Endothelial cell (in vitro differentiated cells): ENCODE measurements at regions not wholly inside any gene's neighbourhood (a gene's known extent, or its start where the extent isn't known, plus 50 kb on each side); places are given as distances from the start of the nearest gene placed in this dataset.

Experiments used
- DNase-seq: peaks from one replicate; pipeline ENCODE4 v3.0.0; 2021; ENCODE audit warnings: low spot score
- H3K27ac Mint-ChIP-seq: one replicate; pipeline ENCODE4 v1.8.0; 2021; ENCODE audit warnings: mixed read lengths, inconsistent platforms; ENCODE audit not compliant: unreplicated experiment
- H3K27me3 Mint-ChIP-seq: one replicate; pipeline ENCODE4 v1.8.0; 2021; ENCODE audit warnings: mild to moderate bottlenecking, moderate library complexity, mixed read lengths, inconsistent platforms; ENCODE audit not compliant: unreplicated experiment
- H3K36me3 Mint-ChIP-seq: one replicate; pipeline ENCODE4 v1.8.0; 2021; ENCODE audit warnings: mild to moderate bottlenecking, low read depth, mixed read lengths, inconsistent platforms; ENCODE audit not compliant: unreplicated experiment
- H3K4me1 Mint-ChIP-seq: one replicate; pipeline ENCODE4 v1.8.0; 2021; ENCODE audit warnings: mild to moderate bottlenecking, mixed read lengths, inconsistent platforms; ENCODE audit not compliant: unreplicated experiment
- H3K4me3 Mint-ChIP-seq: one replicate; pipeline ENCODE4 v1.8.0; 2021; ENCODE audit warnings: mild to moderate bottlenecking, mixed read lengths, inconsistent platforms; ENCODE audit not compliant: unreplicated experiment
- H3K9me3 Mint-ChIP-seq: one replicate; pipeline ENCODE4 v1.8.0; 2021; ENCODE audit warnings: mixed read lengths, inconsistent platforms; ENCODE audit not compliant: unreplicated experiment
- CTCF ChIP-seq: fragments of 200-600 bp; sonication (generic); IDR thresholded peaks from one replicate; pipeline ENCODE4 v1.5.0; 2021; ENCODE audit warnings: antibody characterized with exemption; ENCODE audit not compliant: unreplicated experiment

- Mint-ChIP-seq H3K9me3 (no peaks in the 10 kb centered on the region), H3K4me1 (peaks cover 8% of the 10 kb centered on the region), H3K4me3 (no peak overlapping the region), H3K27ac (no peak overlapping the region), H3K27me3 (peaks cover 5% of the 10 kb centered on the region), H3K36me3 (peaks cover 9% of the 10 kb centered on the region)
- no peak for TF ChIP-seq CTCF
- DNase-seq: no peak
These were observed 60.2 kb upstream of the STARD4 start for GRCh38 chr5:111572561-111572960.

- H3K4me1 Mint-ChIP-seq: peaks cover 34% of the 10 kb centered on the region
- no peak for DNase-seq
- H3K4me3 Mint-ChIP-seq: no peak overlapping the region
- peaks cover 4% of the 10 kb centered on the region for H3K27me3 Mint-ChIP-seq
- peak overlapping the region; percentile 74 for H3K27ac Mint-ChIP-seq
- no peaks in the 10 kb centered on the region for H3K36me3 Mint-ChIP-seq
- peaks cover 12% of the 10 kb centered on the region for H3K9me3 Mint-ChIP-seq
- no peak for TF ChIP-seq CTCF
These were observed 50.9 kb upstream of the STARD4 start for GRCh38 chr5:111563031-111563822.

- no peak for TF ChIP-seq CTCF
- Mint-ChIP-seq H3K27ac (peak overlapping the region; percentile 74), H3K27me3 (peaks cover 3% of the 10 kb centered on the region), H3K36me3 (no peaks in the 10 kb centered on the region), H3K9me3 (peaks cover 12% of the 10 kb centered on the region), H3K4me1 (peaks cover 33% of the 10 kb centered on the region), H3K4me3 (no peak overlapping the region)
- no peak for DNase-seq
These were observed 50.2 kb upstream of the STARD4 start for GRCh38 chr5:111562561-111562960.
